ENCODE measurements at regions not wholly inside any gene's neighbourhood (a gene's known extent, or its start where the extent isn't known, plus 50 kb on each side); places are given as distances from the start of the nearest gene placed in this dataset.

GRCh38 chr5:128762661-128763306, 202.5 kb upstream of the SLC27A6 start:
- TF ChIP-seq CTCF (IDR thresholded peaks at IDR 0.05) (no peak), POLR2A (IDR thresholded peaks at IDR 0.05) (no peak), POLR2AphosphoS5 (IDR thresholded peaks at IDR 0.05) (no peak), EP300 (IDR thresholded peaks at IDR 0.05) (no peak)
